GM12801 (cell line): ENCODE measurements at regions not wholly inside any gene's neighbourhood (a gene's known extent, or its start where the extent isn't known, plus 50 kb on each side); places are given as distances from the start of the nearest gene placed in this dataset.

Experiments
- CTCF ChIP-seq: IDR thresholded peaks from one replicate; pipeline ENCODE4 v1.5.1; 2011; ENCODE audit warnings: control low read depth; ENCODE audit not compliant: insufficient read length; ENCODE audit errors: extremely low read depth

GRCh38 chr14:65203574-65203973 lies 101.3 kb upstream of the MAX start:
- TF ChIP-seq CTCF, result no peak

DNA sequence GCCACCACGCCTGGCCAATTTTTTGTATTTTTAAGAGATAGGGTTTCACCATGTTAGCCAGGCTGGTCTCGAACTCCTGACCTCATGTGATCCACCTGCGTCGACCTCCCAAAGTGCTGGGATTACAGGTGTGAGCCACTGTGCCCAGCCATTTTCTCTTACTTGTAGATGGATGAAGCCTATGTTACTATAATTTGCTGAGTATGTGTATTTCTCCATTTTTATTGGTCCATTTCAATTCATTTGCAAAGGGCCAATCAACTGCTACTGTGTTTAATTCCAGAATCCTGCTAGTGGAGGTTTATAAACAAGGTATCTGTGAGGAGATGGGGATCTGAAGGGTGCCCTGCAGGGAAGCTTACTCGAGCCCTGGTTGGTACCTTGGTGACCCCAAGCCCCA lies 101.7 kb upstream of the MAX start:
- no peak for TF ChIP-seq CTCF

DNA sequence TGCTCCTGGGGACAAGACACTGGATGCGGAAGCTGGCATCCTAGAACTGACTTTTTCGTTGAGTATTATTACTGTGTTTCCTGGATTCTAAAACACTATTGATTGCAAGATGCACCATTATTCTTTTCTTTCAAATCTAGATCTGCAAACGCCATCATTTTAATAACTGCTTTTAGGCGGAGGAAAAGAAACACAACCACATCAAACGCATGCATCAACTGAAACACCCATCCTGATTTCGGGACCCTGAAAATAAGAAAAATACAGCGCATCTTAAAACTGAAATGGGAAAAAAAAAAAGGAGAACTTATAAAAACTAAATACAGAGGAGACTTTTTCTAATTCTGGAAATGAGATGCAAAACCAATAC lies 103.7 kb upstream of the MAX start:
- no peak for TF ChIP-seq CTCF

DNA sequence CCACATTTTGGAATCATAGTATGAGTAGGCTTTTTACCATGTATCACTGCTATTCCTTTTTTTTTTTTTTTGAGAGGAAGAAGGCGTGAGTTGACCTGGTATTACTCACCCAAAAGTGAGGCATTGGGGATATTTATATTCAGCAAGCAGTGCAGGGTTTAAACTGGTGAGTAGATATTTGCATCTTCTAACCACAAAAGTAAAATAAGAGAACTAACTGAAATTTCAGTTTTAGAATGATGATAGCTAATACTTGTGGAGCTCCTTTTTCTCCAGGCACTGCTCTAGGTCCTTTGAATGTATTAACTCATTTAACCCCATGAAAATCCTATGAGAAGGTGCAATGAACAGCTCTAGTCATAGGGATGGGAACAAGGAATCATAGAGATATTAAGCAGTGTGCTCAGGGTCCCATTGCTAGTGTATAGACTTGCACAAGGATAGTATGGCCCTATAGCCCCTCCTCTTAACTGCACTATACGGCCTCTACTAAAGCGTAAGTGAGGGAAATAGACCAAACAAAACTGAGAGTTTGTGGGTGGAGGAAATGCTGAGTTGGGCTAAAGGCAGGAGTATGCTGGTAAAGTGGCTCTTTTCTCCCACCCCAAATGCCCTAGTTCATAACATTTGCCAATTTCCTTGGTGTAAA lies 104.3 kb upstream of the MAX start:
- TF ChIP-seq CTCF, result no peak

DNA sequence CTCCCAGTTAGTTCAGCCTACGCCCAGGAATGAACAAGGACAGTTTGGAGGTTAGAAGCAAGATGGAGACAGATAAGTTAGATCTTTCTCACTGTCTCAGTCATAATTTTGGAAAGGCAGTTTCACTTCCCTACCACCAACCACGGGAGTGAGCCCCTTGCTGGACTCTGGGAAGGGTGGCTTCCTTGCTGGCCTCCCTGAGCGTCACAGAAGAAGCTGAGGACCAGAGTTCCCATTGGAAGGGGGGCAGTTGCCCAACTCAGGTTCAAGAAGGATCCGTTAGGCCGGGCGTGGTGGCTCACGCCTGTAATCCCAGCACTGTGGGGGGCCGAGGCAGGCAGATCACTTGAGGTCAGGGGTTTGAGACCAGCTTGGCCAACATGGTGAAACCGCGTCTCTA lies 106.2 kb upstream of the MAX start:
- no peak for TF ChIP-seq CTCF

GRCh38 chr14:65210118-65210821 lies 108.0 kb upstream of the MAX start:
- TF ChIP-seq CTCF, result no peak

GRCh38 chr14:65210822-65211182 lies 108.5 kb upstream of the MAX start:
- TF ChIP-seq CTCF, result no peak
